ENCODE measurements at regions not wholly inside any gene's neighbourhood (a gene's known extent, or its start where the extent isn't known, plus 50 kb on each side); places are given as distances from the start of the nearest gene placed in this dataset.
"Not testable (repeated sequence)": the region's sequence is repeated elsewhere in the genome, so short reads cannot be mapped to it uniquely, and the experiment has no call there.

DNA sequence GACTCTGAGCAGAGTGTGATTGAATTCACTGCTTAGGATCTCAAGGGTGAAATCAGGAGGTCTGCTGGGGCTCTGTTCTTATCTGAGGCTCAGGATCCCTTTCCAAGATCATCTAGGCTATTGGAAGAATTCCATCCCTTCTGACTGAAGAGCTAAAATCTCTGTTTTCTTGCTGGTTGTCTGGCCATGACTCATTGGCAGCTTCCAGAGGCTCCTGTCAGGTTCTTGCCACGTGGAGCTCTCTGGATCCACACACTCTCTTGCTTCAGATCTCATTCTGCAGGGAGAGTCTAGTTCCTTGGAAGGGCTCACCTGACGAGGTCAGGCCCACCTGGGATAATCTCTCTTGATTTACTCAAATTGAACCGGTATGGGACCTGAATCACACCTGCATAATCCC, 930.7 kb downstream of the CDH8 start:
- WGBS: 50% methylated on average over 3 of the region's 3 CpGs
- H3K9ac ChIP-seq (ENCODE audit: low read depth in 1 of 2, low read length in 2 of 2): no peak overlapping the region
- H3K36me3 ChIP-seq (ENCODE audit: control insufficient read depth in 4 of 4, insufficient read depth in 3 of 4, low read depth in 1 of 4, low read length in 3 of 4): no peaks in the 10 kb centered on the region
- H3K27ac ChIP-seq (ENCODE audit: low read depth in 1 of 2, low read length in 2 of 2): no peak overlapping the region
- H3K4me1 ChIP-seq (ENCODE audit: control insufficient read depth in 4 of 4, insufficient read depth in 4 of 4, low read length in 3 of 4): no peaks in the 10 kb centered on the region
- H3K9me3 ChIP-seq (ENCODE audit: control insufficient read depth in 4 of 4, low read length in 3 of 4): no peaks in the 10 kb centered on the region
- DNase-seq (ENCODE audit: low spot score): no peak
- H3K4me3 ChIP-seq (ENCODE audit: low read depth in 1 of 3, low read length in 3 of 3): no peak overlapping the region
- TF ChIP-seq EGR1 (IDR thresholded peaks at IDR 0.05; ENCODE audit: low read depth in 2 of 2): no peak
- TF ChIP-seq HNF4A (conservative IDR thresholded peaks at IDR 0.05): no peak
- no peak for TF ChIP-seq TAF1 (conservative IDR thresholded peaks at IDR 0.05)
- no peak for TF ChIP-seq RAD21 (IDR thresholded peaks at IDR 0.05)
- TF ChIP-seq YY1 (IDR thresholded peaks at IDR 0.05): no peak
- TF ChIP-seq ZBTB33 (IDR thresholded peaks at IDR 0.05): no peak
- no peak for TF ChIP-seq ATF3 (IDR thresholded peaks at IDR 0.05)
- no peak for TF ChIP-seq RXRA (IDR thresholded peaks at IDR 0.05)
- TF ChIP-seq, protein P1, sequence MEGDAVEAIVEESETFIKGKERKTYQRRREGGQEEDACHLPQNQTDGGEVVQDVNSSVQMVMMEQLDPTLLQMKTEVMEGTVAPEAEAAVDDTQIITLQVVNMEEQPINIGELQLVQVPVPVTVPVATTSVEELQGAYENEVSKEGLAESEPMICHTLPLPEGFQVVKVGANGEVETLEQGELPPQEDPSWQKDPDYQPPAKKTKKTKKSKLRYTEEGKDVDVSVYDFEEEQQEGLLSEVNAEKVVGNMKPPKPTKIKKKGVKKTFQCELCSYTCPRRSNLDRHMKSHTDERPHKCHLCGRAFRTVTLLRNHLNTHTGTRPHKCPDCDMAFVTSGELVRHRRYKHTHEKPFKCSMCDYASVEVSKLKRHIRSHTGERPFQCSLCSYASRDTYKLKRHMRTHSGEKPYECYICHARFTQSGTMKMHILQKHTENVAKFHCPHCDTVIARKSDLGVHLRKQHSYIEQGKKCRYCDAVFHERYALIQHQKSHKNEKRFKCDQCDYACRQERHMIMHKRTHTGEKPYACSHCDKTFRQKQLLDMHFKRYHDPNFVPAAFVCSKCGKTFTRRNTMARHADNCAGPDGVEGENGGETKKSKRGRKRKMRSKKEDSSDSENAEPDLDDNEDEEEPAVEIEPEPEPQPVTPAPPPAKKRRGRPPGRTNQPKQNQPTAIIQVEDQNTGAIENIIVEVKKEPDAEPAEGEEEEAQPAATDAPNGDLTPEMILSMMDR (IDR thresholded peaks at IDR 0.05; ENCODE audit: low read depth, low read length, missing input control): no peak
- TF ChIP-seq FOXA1 (IDR thresholded peaks at IDR 0.05): no peak
- no peak for TF ChIP-seq FOXA2 (IDR thresholded peaks at IDR 0.05)
- no peak for TF ChIP-seq NR2F2 (IDR thresholded peaks at IDR 0.05)
- TF ChIP-seq, protein P2, sequence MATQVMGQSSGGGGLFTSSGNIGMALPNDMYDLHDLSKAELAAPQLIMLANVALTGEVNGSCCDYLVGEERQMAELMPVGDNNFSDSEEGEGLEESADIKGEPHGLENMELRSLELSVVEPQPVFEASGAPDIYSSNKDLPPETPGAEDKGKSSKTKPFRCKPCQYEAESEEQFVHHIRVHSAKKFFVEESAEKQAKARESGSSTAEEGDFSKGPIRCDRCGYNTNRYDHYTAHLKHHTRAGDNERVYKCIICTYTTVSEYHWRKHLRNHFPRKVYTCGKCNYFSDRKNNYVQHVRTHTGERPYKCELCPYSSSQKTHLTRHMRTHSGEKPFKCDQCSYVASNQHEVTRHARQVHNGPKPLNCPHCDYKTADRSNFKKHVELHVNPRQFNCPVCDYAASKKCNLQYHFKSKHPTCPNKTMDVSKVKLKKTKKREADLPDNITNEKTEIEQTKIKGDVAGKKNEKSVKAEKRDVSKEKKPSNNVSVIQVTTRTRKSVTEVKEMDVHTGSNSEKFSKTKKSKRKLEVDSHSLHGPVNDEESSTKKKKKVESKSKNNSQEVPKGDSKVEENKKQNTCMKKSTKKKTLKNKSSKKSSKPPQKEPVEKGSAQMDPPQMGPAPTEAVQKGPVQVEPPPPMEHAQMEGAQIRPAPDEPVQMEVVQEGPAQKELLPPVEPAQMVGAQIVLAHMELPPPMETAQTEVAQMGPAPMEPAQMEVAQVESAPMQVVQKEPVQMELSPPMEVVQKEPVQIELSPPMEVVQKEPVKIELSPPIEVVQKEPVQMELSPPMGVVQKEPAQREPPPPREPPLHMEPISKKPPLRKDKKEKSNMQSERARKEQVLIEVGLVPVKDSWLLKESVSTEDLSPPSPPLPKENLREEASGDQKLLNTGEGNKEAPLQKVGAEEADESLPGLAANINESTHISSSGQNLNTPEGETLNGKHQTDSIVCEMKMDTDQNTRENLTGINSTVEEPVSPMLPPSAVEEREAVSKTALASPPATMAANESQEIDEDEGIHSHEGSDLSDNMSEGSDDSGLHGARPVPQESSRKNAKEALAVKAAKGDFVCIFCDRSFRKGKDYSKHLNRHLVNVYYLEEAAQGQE (IDR thresholded peaks at IDR 0.05): no peak
- no peak for TF ChIP-seq SP1 (IDR thresholded peaks at IDR 0.05)
- no peaks in the 10 kb centered on the region for H3K27me3 ChIP-seq (ENCODE audit: control insufficient read depth in 4 of 4, insufficient read depth in 4 of 4, low read length in 3 of 4)

DNA sequence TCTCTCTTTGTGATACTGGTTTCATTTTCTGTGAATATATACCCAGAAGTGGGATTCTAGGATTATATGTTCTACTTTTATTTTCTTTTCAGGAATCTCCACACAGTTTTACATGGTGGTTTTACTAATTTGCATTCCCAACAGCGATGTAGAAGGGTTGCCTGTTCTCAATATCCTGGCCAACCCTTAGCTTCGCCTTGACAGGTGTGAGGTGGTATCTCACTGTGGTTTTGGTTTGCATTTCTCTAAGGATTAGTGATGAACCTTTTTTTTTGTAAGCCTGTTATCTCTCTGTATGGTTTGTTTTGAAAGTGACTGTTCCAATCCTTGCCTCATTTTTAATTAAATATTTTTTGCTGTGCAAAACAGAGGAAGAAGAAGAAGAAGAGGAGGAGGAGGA, 937.7 kb downstream of the CDH8 start:
- Histone ChIP-seq H3K27ac (ENCODE audit: low read depth in 1 of 2, low read length in 2 of 2) (no peak overlapping the region), H3K4me3 (ENCODE audit: low read depth in 1 of 3, low read length in 3 of 3) (no peak overlapping the region), H3K27me3 (ENCODE audit: control insufficient read depth in 4 of 4, insufficient read depth in 4 of 4, low read length in 3 of 4) (no peaks in the 10 kb centered on the region), H3K4me1 (ENCODE audit: control insufficient read depth in 4 of 4, insufficient read depth in 4 of 4, low read length in 3 of 4) (no peaks in the 10 kb centered on the region), H3K36me3 (ENCODE audit: control insufficient read depth in 4 of 4, insufficient read depth in 3 of 4, low read depth in 1 of 4, low read length in 3 of 4) (no peaks in the 10 kb centered on the region), H3K9ac (ENCODE audit: low read depth in 1 of 2, low read length in 2 of 2) (no peak overlapping the region), H3K9me3 (ENCODE audit: control insufficient read depth in 4 of 4, low read length in 3 of 4) (no peaks in the 10 kb centered on the region)
- DNase-seq (ENCODE audit: low spot score): no peak
- TF ChIP-seq SP1 (IDR thresholded peaks at IDR 0.05) (no peak), EGR1 (IDR thresholded peaks at IDR 0.05; ENCODE audit: low read depth in 2 of 2) (no peak), GABPA (IDR thresholded peaks at IDR 0.05 in 1 of 2, conservative IDR thresholded peaks at IDR 0.05 in 1 of 2) (no peak), NR2F2 (IDR thresholded peaks at IDR 0.05) (no peak), HNF4G (IDR thresholded peaks at IDR 0.05) (no peak), TAF1 (conservative IDR thresholded peaks at IDR 0.05) (no peak), JUND (IDR thresholded peaks at IDR 0.05) (no peak)
- TF ChIP-seq, protein P3, sequence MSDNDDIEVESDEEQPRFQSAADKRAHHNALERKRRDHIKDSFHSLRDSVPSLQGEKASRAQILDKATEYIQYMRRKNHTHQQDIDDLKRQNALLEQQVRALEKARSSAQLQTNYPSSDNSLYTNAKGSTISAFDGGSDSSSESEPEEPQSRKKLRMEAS (IDR thresholded peaks at IDR 0.05): no peak
- TF ChIP-seq, protein P1 (IDR thresholded peaks at IDR 0.05; ENCODE audit: low read depth, low read length, missing input control): no peak
- 58% methylated on average over 2 of the region's 2 CpGs for WGBS

- not testable (repeated sequence) for H3K27me3 ChIP-seq (ENCODE audit: control insufficient read depth in 4 of 4, insufficient read depth in 4 of 4, low read length in 3 of 4); H3K27ac ChIP-seq (ENCODE audit: low read depth in 1 of 2, low read length in 2 of 2); H3K36me3 ChIP-seq (ENCODE audit: control insufficient read depth in 4 of 4, insufficient read depth in 3 of 4, low read depth in 1 of 4, low read length in 3 of 4); DNase-seq (ENCODE audit: low spot score); H3K9ac ChIP-seq (ENCODE audit: low read depth in 1 of 2, low read length in 2 of 2); H3K4me3 ChIP-seq (ENCODE audit: low read depth in 1 of 3, low read length in 3 of 3); H3K9me3 ChIP-seq (ENCODE audit: control insufficient read depth in 4 of 4, low read length in 3 of 4); H3K4me1 ChIP-seq (ENCODE audit: control insufficient read depth in 4 of 4, insufficient read depth in 4 of 4, low read length in 3 of 4)
- WGBS: 78% methylated on average over 7 of the region's 7 CpGs
Measured at GRCh38 chr16:61091300-61091699, 944.9 kb downstream of the CDH8 start.

Measured in liver (tissue), 8 donors.